ENCODE measurements at regions not wholly inside any gene's neighbourhood (a gene's known extent, or its start where the extent isn't known, plus 50 kb on each side); places are given as distances from the start of the nearest gene placed in this dataset.
"Not testable (repeated sequence)": the region's sequence is repeated elsewhere in the genome, so short reads cannot be mapped to it uniquely, and the experiment has no call there.

GRCh38 chr2:33719067-33719466, 120.0 kb upstream of the FAM98A start:
- DNase-seq: no peak

GRCh38 chr2:33712674-33713073, 113.6 kb upstream of the FAM98A start:
- DNase-seq: no peak

DNA sequence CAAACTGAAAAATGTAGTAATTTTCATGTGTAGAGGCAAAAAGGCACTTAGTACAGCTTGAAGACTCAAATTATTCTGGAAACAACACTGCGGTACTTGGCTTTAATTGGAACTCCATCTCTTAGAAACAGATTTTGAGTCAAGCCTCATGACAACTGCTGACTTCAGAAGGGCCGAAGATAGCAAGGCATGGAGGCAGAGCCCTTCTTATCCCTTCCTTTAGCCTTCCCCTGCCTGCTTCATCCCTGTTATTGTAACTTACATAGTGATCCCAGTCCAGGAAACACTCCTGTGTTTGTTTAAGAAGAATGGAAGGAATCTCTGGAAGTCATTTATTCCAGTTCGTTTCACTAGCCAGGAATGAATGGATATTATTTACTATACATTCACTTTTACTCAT, 110.9 kb upstream of the FAM98A start:
- no peak for DNase-seq

- no peak for DNase-seq
Observed at GRCh38 chr2:33707312-33707711, 108.2 kb upstream of the FAM98A start.

DNA sequence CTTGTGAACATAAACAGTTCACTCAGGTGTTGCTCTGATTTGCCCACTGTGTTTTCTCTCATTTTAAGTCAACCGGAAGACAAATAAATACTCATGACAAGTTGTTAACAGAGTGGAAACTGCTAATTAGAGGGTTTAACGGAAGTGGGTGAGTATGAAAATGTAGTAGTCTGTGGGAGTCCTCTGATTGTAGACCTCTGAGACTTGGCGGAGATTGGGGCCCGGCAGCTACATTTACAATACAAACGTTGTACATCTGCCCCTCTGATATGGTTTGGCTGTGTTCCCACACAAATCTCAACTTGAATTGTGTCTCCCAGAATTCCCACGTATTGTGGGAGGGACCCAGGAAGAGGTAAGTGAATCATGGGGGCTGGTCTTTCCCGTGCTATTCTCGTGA, 107.3 kb upstream of the FAM98A start:
- no peak for DNase-seq

- no peak for DNase-seq
Observed at GRCh38 chr2:33704406-33704855, 105.3 kb upstream of the FAM98A start.

- DNase-seq: no peak
Observed at GRCh38 chr2:33696234-33696633, 97.1 kb upstream of the FAM98A start.

DNA sequence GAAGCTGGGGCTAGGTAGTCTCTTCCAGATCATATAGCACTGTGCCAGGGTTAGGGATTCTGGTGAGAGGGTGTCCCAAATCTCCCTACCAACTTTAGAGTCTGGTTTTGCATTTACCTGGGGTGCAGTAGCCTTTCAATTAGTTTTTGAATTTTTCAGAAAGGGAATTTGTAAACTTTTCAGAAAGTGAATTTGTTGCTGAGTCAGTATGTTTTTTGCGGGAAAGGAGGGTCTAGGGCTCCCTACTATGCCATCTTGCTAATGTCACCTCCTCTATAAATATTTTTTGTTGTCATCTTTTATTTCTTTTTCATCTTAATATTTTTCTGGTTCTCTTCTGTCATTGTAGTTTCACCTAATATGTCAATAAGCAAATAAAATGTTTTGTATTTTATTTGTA, 95.8 kb upstream of the FAM98A start:
- no peak for DNase-seq

DNA sequence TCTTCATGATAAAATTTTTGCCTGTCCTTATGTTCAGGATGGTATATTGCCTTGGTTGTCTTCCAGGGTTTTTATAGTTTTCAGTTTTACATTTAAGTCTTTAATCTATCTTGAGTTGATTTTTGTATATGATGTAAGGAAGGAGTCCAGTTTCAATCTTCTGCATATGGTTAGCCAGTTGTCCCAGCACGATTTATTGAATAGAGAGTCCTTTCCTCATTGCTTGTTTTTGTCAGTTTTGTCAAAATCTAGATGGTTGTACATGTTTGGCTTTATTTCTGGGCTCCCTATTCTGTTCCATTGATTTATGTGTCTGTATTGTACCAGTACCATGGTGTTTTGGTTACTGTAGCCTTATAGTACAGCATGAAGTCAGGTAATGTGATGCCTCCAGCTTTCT, 91.6 kb upstream of the FAM98A start:
- not testable (repeated sequence) for DNase-seq

GRCh38 chr2:33681364-33681757, 82.3 kb upstream of the FAM98A start:
- DNase-seq: no peak

DNA sequence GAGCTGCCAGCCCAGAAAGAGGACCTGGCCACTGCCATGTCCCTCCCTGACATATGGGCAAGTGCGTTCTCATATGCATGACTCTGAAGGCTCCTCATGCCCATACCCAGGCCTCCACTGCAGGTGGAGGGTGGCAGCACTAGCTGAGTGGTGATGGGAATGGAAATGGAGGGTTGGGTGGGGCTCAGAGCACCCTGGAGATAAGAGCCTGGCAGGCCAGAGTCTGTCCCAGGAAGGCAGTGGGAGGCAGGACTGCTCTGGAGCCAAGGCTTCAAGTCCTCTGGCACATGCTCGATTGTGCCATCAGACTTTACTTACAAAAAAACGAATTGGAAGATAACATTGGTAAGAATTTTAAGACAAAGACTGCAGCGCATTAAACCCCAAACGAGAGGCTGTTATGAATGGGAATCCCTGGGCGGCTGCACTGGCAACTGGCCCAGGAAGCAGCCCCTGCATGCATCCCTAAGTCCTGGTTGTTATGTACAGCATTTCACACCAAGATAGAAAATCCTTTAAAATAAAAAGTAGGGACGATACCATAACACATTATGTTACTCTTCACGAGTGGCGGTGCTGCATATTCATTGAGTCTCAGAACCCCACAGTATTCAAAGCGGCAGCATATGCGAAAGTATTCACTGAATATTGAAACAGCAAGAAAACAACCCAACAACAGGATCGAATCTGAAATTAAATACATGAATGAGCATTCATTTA, 81.7 kb upstream of the FAM98A start:
- no peak for DNase-seq

DNA sequence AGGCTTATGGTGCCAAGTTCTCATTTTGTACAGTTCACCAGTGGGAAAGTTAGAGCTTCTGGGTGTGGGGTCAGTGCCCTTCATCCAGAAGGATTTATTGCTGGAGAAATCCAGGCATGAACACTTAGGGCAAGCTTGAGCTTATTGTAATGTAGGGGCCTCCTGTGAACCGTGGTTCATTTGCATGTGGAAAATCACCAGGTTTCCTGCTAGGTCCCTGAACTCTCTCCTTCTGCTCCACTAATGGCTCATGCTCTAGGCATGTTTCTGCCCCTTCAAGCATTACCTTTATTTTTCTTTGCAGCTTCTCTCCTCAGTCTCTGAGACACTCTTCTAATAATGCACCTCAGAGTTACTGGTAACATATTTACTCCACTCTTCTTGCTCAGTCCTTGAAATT, 79.3 kb upstream of the FAM98A start:
- DNase-seq: no peak

DNA sequence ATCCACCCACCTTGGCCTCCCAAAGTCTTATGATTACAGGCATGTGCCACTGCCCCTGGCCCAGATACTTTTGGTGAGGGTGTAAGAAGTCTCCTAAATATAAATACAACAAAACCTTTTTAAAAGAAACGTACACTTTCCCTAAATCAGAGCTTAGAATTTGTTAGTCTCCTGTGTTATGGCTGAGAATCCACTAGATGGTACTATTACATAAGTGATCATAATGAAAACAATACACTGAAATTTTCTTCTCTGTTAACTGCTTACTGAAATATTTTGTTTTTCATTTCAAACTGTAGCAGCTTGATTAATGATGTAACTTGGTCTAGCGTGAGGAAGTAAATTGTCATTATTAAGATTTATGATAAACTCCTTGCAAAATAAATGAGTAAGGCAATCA, 74.8 kb upstream of the FAM98A start:
- DNase-seq: no peak

- no peak for DNase-seq
Observed at GRCh38 chr2:33672896-33673295, 73.8 kb upstream of the FAM98A start.

DNA sequence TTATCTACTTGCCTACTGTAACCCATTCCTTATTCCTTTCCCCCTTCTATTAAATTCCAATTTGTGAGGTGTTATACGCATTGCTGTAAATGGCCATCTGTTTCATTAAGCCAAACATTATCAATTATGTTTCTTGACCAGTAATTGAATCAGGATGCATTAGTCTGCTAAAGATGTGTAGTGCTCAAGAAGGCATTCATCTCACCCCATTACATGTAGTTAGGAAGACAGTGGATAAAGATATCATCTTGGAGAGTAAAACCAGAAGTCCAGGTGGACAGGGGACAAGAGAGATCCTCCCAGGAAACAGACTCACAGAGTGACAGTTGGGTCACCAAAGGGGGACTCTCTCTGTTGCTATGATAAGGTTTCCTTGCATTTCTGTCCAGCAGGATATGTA, 73.3 kb upstream of the FAM98A start:
- DNase-seq: no peak

DNA sequence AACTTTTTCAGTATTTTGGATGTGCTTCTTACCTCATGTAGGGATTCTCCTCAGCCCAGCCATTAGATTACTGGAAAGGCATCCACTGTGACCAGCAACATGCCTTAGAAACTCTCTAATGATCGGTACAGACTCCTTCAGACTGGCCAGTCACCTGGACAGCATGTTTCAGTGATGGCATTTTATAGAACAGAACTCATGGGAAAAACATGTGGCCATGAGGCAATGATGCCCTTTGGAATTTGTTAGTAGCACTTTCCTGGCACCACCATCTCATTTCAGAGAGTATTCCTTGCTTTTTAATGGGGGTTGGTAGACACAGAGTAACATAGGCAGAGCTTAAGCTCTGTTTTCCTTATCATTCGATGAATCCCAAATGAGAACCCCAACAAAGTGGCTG, 72.1 kb upstream of the FAM98A start:
- no peak for DNase-seq

GRCh38 chr2:33670392-33670937, 71.4 kb upstream of the FAM98A start:
- no peak for DNase-seq

GRCh38 chr2:33666879-33667278, 67.8 kb upstream of the FAM98A start:
- no peak for DNase-seq

GRCh38 chr2:33665039-33665438, 65.9 kb upstream of the FAM98A start:
- no peak for DNase-seq

GRCh38 chr2:33660416-33661123, 61.5 kb upstream of the FAM98A start:
- no peak for DNase-seq

- no peak for DNase-seq
Observed at GRCh38 chr2:33655626-33656320, 56.7 kb upstream of the FAM98A start.

DNA sequence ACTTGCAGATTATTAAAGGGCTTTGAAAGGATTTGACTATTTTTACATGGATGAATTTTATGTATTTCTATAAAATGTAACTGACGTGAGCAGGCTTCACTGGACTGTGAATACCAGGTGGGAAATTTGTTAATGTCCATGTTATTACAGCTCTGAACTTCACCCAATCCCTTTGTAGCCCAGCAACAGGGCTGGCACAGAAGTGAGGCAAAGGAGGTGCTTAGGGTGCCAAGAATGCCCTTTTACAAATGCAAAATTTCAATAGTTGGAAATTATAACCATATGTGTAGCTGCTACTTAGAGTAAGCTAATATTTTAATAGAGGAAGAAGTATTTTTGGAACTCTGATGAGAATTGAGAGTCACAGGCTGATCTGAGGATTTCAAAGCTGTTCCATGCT, 53.7 kb upstream of the FAM98A start:
- DNase-seq: no peak

DNA sequence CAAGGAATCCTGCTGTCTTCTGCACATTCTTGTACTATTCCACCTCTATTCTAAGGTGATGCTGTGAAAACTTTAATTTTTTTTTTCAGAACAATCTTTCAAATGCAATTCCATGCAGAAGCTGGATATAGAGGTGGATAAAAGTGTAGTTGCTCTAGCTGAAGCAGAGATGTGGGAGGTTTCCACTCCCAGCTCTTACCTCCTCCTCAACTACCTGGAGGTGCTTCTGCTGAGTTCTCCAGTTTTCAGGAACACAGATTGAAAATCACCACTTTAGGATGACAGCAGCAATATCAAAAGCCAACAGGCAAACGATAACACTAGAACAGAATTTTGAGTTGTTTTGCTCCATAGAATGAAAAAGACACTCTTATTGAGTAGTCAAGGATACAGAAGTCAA, 51.1 kb upstream of the FAM98A start:
- DNase-seq: no peak
